K562 (cell line): ENCODE measurements at regions not wholly inside any gene's neighbourhood (a gene's known extent, or its start where the extent isn't known, plus 50 kb on each side); places are given as distances from the start of the nearest gene placed in this dataset.

Experiments
- ATAC-seq: fragments of 200-7000 bp; cut with Tn5 transposase; 3 replicates; pipeline ENCODE4 v1.9.1; 2020; ENCODE audit warnings: moderate library complexity
- BruUV-seq: library from RNA; stranded (reverse); fragments of 400-500 nt; replicated peaks from 2 replicates; lab custom pipeline; 2021; lab: Mats Ljungman, UMichigan
- CTCF ChIA-PET: fragments of 300-600 bp; formaldehyde crosslinking; extraction: SDS; loops from one replicate; lab custom pipeline; 2021; ENCODE audit warnings: low intra/inter-chr PET ratio; lab: Yijun Ruan, JAX
- POLR2A ChIA-PET: fragments of 300-600, 350-650 bp; sonication (Branson Sonifier 250); formaldehyde crosslinking; extraction: SDS; loops from one replicate; lab custom pipeline; 2021; ENCODE audit warnings: antibody characterized with exemption, inconsistent platforms; lab: Yijun Ruan, JAX
- DNase-seq, 4 experiments: peaks; one replicate each; pipeline versions ENCODE4 v3.0.0 to v3.0.0-alpha.2; 2011 to 2018; ENCODE audit warnings: low spot score in 3 of 4, mixed read lengths in 3 of 4; ENCODE audit errors: extremely low read depth in 1 of 4
- FAIRE-seq: peaks from 2 replicates; lab custom pipeline; 2011; peaks lifted over from hg19 to GRCh38; lab: Jason Lieb, UNC
- H2AFZ ChIP-seq: 2 replicates; pipeline ENCODE4 v1.6.0; 2011; ENCODE audit warnings: low read depth, low read length, control low read depth, inconsistent platforms
- H3K27ac ChIP-seq: fragments of 200-600 bp; 3 replicates; pipeline ENCODE4 v1.8.0; 2011; ENCODE audit warnings: low read depth, mild to moderate bottlenecking, control low read depth, inconsistent platforms, low read length, moderate library complexity, mixed read lengths; ENCODE audit errors: extremely low read depth
- H3K27me3 ChIP-seq, 2 experiments: fragments of 300-600 bp in 1 of 2; 2 replicates in 1 of 2; 3 replicates in 1 of 2; pipeline versions ENCODE4 v1.6.0 to v1.8.0; 2011; ENCODE audit warnings: inconsistent platforms in 2 of 2, low read length in 2 of 2, mild to moderate bottlenecking in 1 of 2, mixed read lengths in 1 of 2, moderate library complexity in 1 of 2; ENCODE audit not compliant: control insufficient read depth in 2 of 2, insufficient read depth in 2 of 2
- H3K36me3 ChIP-seq: fragments of 300-600 bp; 3 replicates; pipeline ENCODE4 v1.8.0; 2011; ENCODE audit warnings: mild to moderate bottlenecking, low read length, inconsistent platforms; ENCODE audit not compliant: control insufficient read depth, insufficient read depth
- H3K4me1 ChIP-seq, 2 experiments: fragments of 200-600 bp in 1 of 2; replicated peaks in 1 of 2; 2 replicates in 1 of 2; 3 replicates in 1 of 2; pipeline versions ENCODE4 v1.5.1 to v1.8.0; 2011; ENCODE audit warnings: inconsistent platforms in 2 of 2, low read length in 2 of 2, mild to moderate bottlenecking in 1 of 2, mixed read lengths in 1 of 2, moderate library complexity in 1 of 2; ENCODE audit not compliant: control insufficient read depth in 2 of 2, insufficient read depth in 2 of 2
- H3K4me2 ChIP-seq: 2 replicates; pipeline ENCODE4 v1.6.1; 2011; ENCODE audit warnings: low read length, control low read depth, inconsistent platforms, mixed read lengths; ENCODE audit not compliant: insufficient read depth
- H3K4me3 ChIP-seq: fragments of 200-600 bp; sonication (generic), shearing (Covaris generic); 2 replicates; pipeline ENCODE4 v1.5.1; 2016; ENCODE audit warnings: control low read depth, inconsistent platforms
- H3K79me2 ChIP-seq: fragments of 200-600 bp; 3 replicates; pipeline ENCODE4 v1.8.0; 2011; ENCODE audit warnings: low read length, inconsistent platforms; ENCODE audit not compliant: control insufficient read depth, insufficient read depth
- H3K9ac ChIP-seq, 2 experiments: 2 replicates each; pipeline versions ENCODE4 v1.6.0 to v1.6.1; 2011; ENCODE audit warnings: low read depth in 2 of 2, low read length in 2 of 2, control low read depth in 1 of 2, inconsistent platforms in 1 of 2, mild to moderate bottlenecking in 1 of 2, mixed read lengths in 1 of 2; ENCODE audit not compliant: insufficient read depth in 1 of 2
- H3K9me1 ChIP-seq: one replicate; pipeline ENCODE4 v1.6.0; 2011; ENCODE audit warnings: inconsistent platforms, mild to moderate bottlenecking, low read length, moderate library complexity; ENCODE audit not compliant: control insufficient read depth, insufficient read depth
- H3K9me3 ChIP-seq: replicated peaks from 2 replicates; pipeline ENCODE4 v1.5.1; 2011; ENCODE audit warnings: low read depth, low read length, inconsistent platforms; ENCODE audit not compliant: control insufficient read depth, insufficient read depth
- H4K20me1 ChIP-seq: replicated peaks from 2 replicates; pipeline ENCODE4 v1.6.1; 2011; ENCODE audit warnings: low read length, inconsistent platforms, mixed read lengths; ENCODE audit not compliant: control insufficient read depth, insufficient read depth
- C11orf30 ChIP-seq: fragments of 450-650 bp; IDR thresholded peaks from 2 replicates; pipeline ENCODE4 v1.6.1; 2016; ENCODE audit warnings: low read depth, mild to moderate bottlenecking
- JUN ChIP-seq, 2 experiments: sonication (generic) in 1 of 2; formaldehyde crosslinking in 1 of 2; IDR thresholded peaks; 2 replicates each; pipeline versions ENCODE4 v1.6.1 to v1.8.0; 2012 to 2022; ENCODE audit warnings: borderline replicate concordance in 2 of 2, mild to moderate bottlenecking in 2 of 2, improper control_type of control experiment in 1 of 2, low read depth in 1 of 2, low read length in 1 of 2, missing genetic modification reagents in 1 of 2
- MCM3 ChIP-seq: fragments of 450-650 bp; IDR thresholded peaks from 2 replicates; pipeline ENCODE4 v1.6.1; 2016
- NR2C1 ChIP-seq, 2 experiments: fragments of 450-650 bp; IDR thresholded peaks; 2 replicates each; pipeline ENCODE4 v1.6.1; 2017; ENCODE audit warnings: mild to moderate bottlenecking in 2 of 2, antibody characterized with exemption in 1 of 2, inconsistent platforms in 1 of 2, missing compliant biosample characterization in 1 of 2, missing genetic modification characterization in 1 of 2
- PRPF4 ChIP-seq: fragments of 200-400 bp; formaldehyde crosslinking; IDR thresholded peaks from one replicate; pipeline ENCODE4 v1.6.1; 2017; ENCODE audit warnings: low read length, low read depth, mild to moderate bottlenecking; ENCODE audit not compliant: insufficient read depth, poor library complexity, severe bottlenecking
- PTBP1 ChIP-seq: fragments of 200-400 bp; formaldehyde crosslinking; IDR thresholded peaks from 2 replicates; pipeline ENCODE4 v1.6.1; 2017; ENCODE audit warnings: low read depth, low read length
- RAD51 ChIP-seq: fragments of 450-650 bp; IDR thresholded peaks from 2 replicates; pipeline ENCODE4 v1.7.1; 2016; ENCODE audit warnings: low read depth, mild to moderate bottlenecking, borderline replicate concordance
- TAF7 ChIP-seq: fragments of 450-650 bp; IDR thresholded peaks from 2 replicates; pipeline ENCODE4 v1.6.1; 2016; ENCODE audit warnings: missing genetic modification characterization, missing compliant biosample characterization
- ZFPM2 ChIP-seq: fragments of 250-450 bp; sonication (Bioruptor Pico); IDR thresholded peaks from 2 replicates; pipeline ENCODE4 v1.5.1; 2022; ENCODE audit warnings: mild to moderate bottlenecking
- ZKSCAN8 ChIP-seq: fragments of 200-800 bp; sonication (Bioruptor generic); IDR thresholded peaks from 2 replicates; pipeline ENCODE4 v1.6.1; 2016; ENCODE audit warnings: missing genetic modification characterization, missing compliant biosample characterization
- WGBS: fragments of 100-300 bp; shearing (Covaris generic); methylation state at CpG from one replicate; pipeline ENCODE4 v1.1.6; 2016; ENCODE audit warnings: low coverage, mixed read lengths; ENCODE audit not compliant: insufficient coverage; ENCODE audit errors: missing lambda C conversion rate; 5-methylcytosine and 5-hydroxymethylcytosine counted together
- in situ Hi-C: fragments of 300-500 bp; cut with MboI; formaldehyde crosslinking; loops from 4 replicates; pipeline ENCODE4 v1.15.0; 2018; ENCODE audit warnings: inconsistent platforms, mixed read lengths
- intact Hi-C: fragments of 100-400 bp; cut with micrococcal nuclease; formaldehyde crosslinking; loops from 2 replicates; pipeline ENCODE4 v1.14.2; 2022
- TF ChIP-seq, protein P1 (sequence below), 2 experiments: fragments of 450-650 bp in 1 of 2; sonication (generic) in 1 of 2; formaldehyde crosslinking in 1 of 2; IDR thresholded peaks in 1 of 2; conservative IDR thresholded peaks in 1 of 2; 2 replicates each; pipeline versions ENCODE4 v1.6.1 to v1.8.1; 2016 to 2023; ENCODE audit warnings: mild to moderate bottlenecking in 2 of 2, moderate library complexity in 2 of 2, inconsistent platforms in 1 of 2, missing genetic modification reagents in 1 of 2

DNA sequence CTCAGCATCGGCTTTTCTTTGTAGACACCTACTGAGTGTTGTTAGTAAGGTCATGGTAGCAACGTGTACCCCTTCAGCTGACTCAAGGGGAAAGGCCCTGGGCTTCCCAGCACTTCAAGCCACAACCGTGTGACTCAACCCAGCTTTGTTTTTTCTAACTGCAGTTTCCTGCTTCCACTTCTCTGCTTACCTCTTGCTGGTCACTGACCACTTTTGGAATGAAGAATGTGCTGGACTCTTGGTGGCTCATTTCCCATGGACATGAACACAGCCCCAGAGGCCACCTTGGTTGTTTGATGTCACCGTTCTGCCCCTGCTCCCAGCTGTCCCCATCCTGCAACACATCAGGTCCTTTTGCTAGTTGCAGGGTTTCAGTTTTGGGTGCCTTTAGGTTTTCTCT lies 69.5 kb upstream of the ZNF438 start:
- FAIRE-seq (no peak), DNase-seq (no peak), ATAC-seq (no peak)
- POLR2A ChIA-PET, result no interaction called here
- Histone ChIP-seq H3K79me2 (no peaks in the 10 kb centered on the region), H3K9me1 (no peaks in the 10 kb centered on the region), H3K36me3 (no peaks in the 10 kb centered on the region), H2AFZ (no peak overlapping the region), H3K4me2 (no peak overlapping the region), H3K4me1 (no peaks in the 10 kb centered on the region), H3K9me3 (no peaks in the 10 kb centered on the region), H3K4me3 (no peak overlapping the region), H3K9ac (no peak overlapping the region), H3K27me3 (peaks cover 10 to 38% of the 10 kb centered on the region in 2 experiments; a peak in 4 of 5 replicates), H3K27ac (no peak overlapping the region), H4K20me1 (no peaks in the 10 kb centered on the region)
- CTCF ChIA-PET, result no interaction called here
- intact Hi-C loops (no loop called here), in situ Hi-C loops (no loop called here)
- no peak for TF ChIP-seq ZFPM2
- TF ChIP-seq PRPF4, result no peak
- TF ChIP-seq ZKSCAN8 (CRISPR knock-in tag), result no peak
- no peak for TF ChIP-seq C11orf30
- TF ChIP-seq RAD51, result no peak
- no peak for TF ChIP-seq TAF7 (tag)
- TF ChIP-seq, protein P1, sequence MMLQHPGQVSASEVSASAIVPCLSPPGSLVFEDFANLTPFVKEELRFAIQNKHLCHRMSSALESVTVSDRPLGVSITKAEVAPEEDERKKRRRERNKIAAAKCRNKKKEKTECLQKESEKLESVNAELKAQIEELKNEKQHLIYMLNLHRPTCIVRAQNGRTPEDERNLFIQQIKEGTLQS (IDR thresholded peaks at IDR 0.05), result no peak
- TF ChIP-seq, protein P1 (CRISPR knock-in tag; conservative IDR thresholded peaks at IDR 0.05), result no peak
- TF ChIP-seq NR2C1 (IDR thresholded peaks at IDR 0.05), result no peak
- TF ChIP-seq NR2C1 (tag; IDR thresholded peaks at IDR 0.05), result no peak
- TF ChIP-seq PTBP1, result no peak
- TF ChIP-seq MCM3, result no peak
- no peak for TF ChIP-seq JUN (IDR thresholded peaks at IDR 0.05; ENCODE audit: borderline replicate concordance, low read depth, low read length)
- TF ChIP-seq JUN (CRISPR knock-in tag; IDR thresholded peaks at IDR 0.05; ENCODE audit: borderline replicate concordance), result no peak
- BruUV-seq, result no TSS peak
- WGBS, result 0% methylated on average over 4 of the region's 4 CpGs
